GM12878 (cell line): ENCODE measurements at regions not wholly inside any gene's neighbourhood (a gene's known extent, or its start where the extent isn't known, plus 50 kb on each side); places are given as distances from the start of the nearest gene placed in this dataset.

ENCODE experiments used
- ATAC-seq: fragments of 200-7000 bp; cut with Tn5 transposase; 3 replicates; pipeline ENCODE4 v1.9.1; 2020; ENCODE audit warnings: mild to moderate bottlenecking, moderate library complexity
- BruUV-seq: library from RNA; stranded (reverse); fragments of 400-500 nt; replicated peaks from 2 replicates; lab custom pipeline; 2021; lab: Mats Ljungman, UMichigan
- CTCF ChIA-PET: fragments of 300-600 bp; sonication (Branson Sonifier 250); formaldehyde crosslinking; extraction: SDS; loops from one replicate; lab custom pipeline; 2021; ENCODE audit warnings: inconsistent platforms; lab: Yijun Ruan, JAX
- POLR2A ChIA-PET: fragments of 350-600 bp; formaldehyde crosslinking; extraction: SDS; loops from one replicate; lab custom pipeline; 2021; ENCODE audit warnings: inconsistent platforms; lab: Charles Lee
- RAD21 ChIA-PET: fragments of 300-600 bp; sonication (Branson Sonifier 250); formaldehyde crosslinking; loops from one replicate; lab custom pipeline; 2023; ENCODE audit warnings: antibody characterized with exemption; ENCODE audit not compliant: unreplicated experiment; lab: Charles Lee
- SMC1A ChIA-PET: fragments of 300-600 bp; sonication (Branson Sonifier 250); formaldehyde crosslinking; loops from one replicate; lab custom pipeline; 2023; ENCODE audit not compliant: unreplicated experiment, uncharacterized antibody; lab: Charles Lee
- DNase-seq: peaks from one replicate; pipeline ENCODE4 v3.0.0-alpha.2; 2011; ENCODE audit warnings: low read depth, low spot score
- FAIRE-seq: peaks from 3 replicates; lab custom pipeline; 2011; peaks lifted over from hg19 to GRCh38; lab: Jason Lieb, UNC
- H2AFZ ChIP-seq: 2 replicates; pipeline ENCODE4 v1.6.0; 2011; ENCODE audit warnings: low read depth, low read length, control low read depth; ENCODE audit not compliant: control insufficient read depth
- H3K27ac ChIP-seq: 2 replicates; pipeline ENCODE4 v1.5.1; 2011; ENCODE audit warnings: control low read depth; ENCODE audit not compliant: control insufficient read depth, insufficient read depth
- H3K27me3 ChIP-seq, 2 experiments: replicated peaks in 1 of 2; 2 replicates each; pipeline versions ENCODE4 v1.6.0 to v1.6.1; 2011; ENCODE audit warnings: low read length in 1 of 2; ENCODE audit not compliant: control insufficient read depth in 2 of 2, insufficient read depth in 2 of 2
- H3K36me3 ChIP-seq, 2 experiments: 2 replicates each; pipeline ENCODE4 v1.5.1; 2011; ENCODE audit warnings: low read length in 1 of 2; ENCODE audit not compliant: control insufficient read depth in 2 of 2, insufficient read depth in 2 of 2
- H3K4me1 ChIP-seq: 2 replicates; pipeline ENCODE4 v1.6.1; 2011; ENCODE audit warnings: mild to moderate bottlenecking, low read length, moderate library complexity, mixed read lengths; ENCODE audit not compliant: control insufficient read depth, insufficient read depth
- H3K4me2 ChIP-seq: 2 replicates; pipeline ENCODE4 v1.6.0; 2011; ENCODE audit warnings: control low read depth; ENCODE audit not compliant: control insufficient read depth, insufficient read depth
- H3K4me3 ChIP-seq: fragments of 200-600 bp; sonication (generic); 2 replicates; pipeline ENCODE4 v1.5.1; 2016
- H3K79me2 ChIP-seq: 2 replicates; pipeline ENCODE4 v1.6.0; 2011; ENCODE audit warnings: low read length; ENCODE audit not compliant: control insufficient read depth, insufficient read depth
- H3K9ac ChIP-seq: 2 replicates; pipeline ENCODE4 v1.8.0; 2011; ENCODE audit warnings: low read length, control low read depth, mixed read lengths; ENCODE audit not compliant: control insufficient read depth, insufficient read depth
- H3K9me3 ChIP-seq: replicated peaks from 3 replicates; pipeline ENCODE4 v1.5.1; 2011; ENCODE audit warnings: mild to moderate bottlenecking, low read length; ENCODE audit not compliant: control insufficient read depth, insufficient read depth
- H4K20me1 ChIP-seq: 2 replicates; pipeline ENCODE4 v1.6.0; 2011; ENCODE audit not compliant: control insufficient read depth, insufficient read depth
- CBX3 ChIP-seq: fragments of 200-600 bp; sonication (generic); IDR thresholded peaks from 2 replicates; pipeline ENCODE4 v1.6.1; 2016; ENCODE audit warnings: low read depth, borderline replicate concordance
- CHD4 ChIP-seq: fragments of 200-600 bp; sonication (generic); IDR thresholded peaks from 2 replicates; pipeline ENCODE4 v1.6.1; 2016; ENCODE audit warnings: mild to moderate bottlenecking
- GABPA ChIP-seq: IDR thresholded peaks from 2 replicates; pipeline ENCODE4 v1.6.1; 2014; ENCODE audit warnings: antibody characterized with exemption, low read depth, mild to moderate bottlenecking, inconsistent platforms
- JUNB ChIP-seq: IDR thresholded peaks from 2 replicates; pipeline ENCODE4 v1.6.1; 2016; ENCODE audit warnings: antibody characterized with exemption, mild to moderate bottlenecking
- KLF5 ChIP-seq: fragments of 450-650 bp; IDR thresholded peaks from 2 replicates; pipeline ENCODE4 v1.6.1; 2014; ENCODE audit warnings: mild to moderate bottlenecking; ENCODE audit not compliant: partially characterized antibody
- NFIC ChIP-seq: IDR thresholded peaks from 2 replicates; pipeline ENCODE4 v1.6.1; 2012; ENCODE audit warnings: low read depth, mild to moderate bottlenecking, inconsistent platforms, low read length, moderate library complexity
- NR2F1 ChIP-seq: fragments of 450-650 bp; conservative IDR thresholded peaks from 2 replicates; pipeline ENCODE4 v1.6.1; 2017; ENCODE audit warnings: mild to moderate bottlenecking
- PAX5 ChIP-seq: IDR thresholded peaks from 2 replicates; pipeline ENCODE4 v1.6.1; 2011; ENCODE audit warnings: low read depth, low read length, borderline replicate concordance
- PAX8 ChIP-seq: fragments of 450-650 bp; IDR thresholded peaks from 2 replicates; pipeline ENCODE4 v1.6.1; 2017; ENCODE audit warnings: mild to moderate bottlenecking, moderate library complexity
- PML ChIP-seq: IDR thresholded peaks from 2 replicates; pipeline ENCODE4 v1.6.1; 2012; ENCODE audit warnings: low read length, inconsistent platforms
- POLR2AphosphoS2 ChIP-seq: IDR thresholded peaks from 2 replicates; pipeline ENCODE4 v1.6.1; 2011; ENCODE audit warnings: low read depth, mild to moderate bottlenecking, low read length, improper control_type of control experiment, moderate library complexity
- RAD21 ChIP-seq: IDR thresholded peaks from 2 replicates; pipeline ENCODE4 v1.6.1; 2011; ENCODE audit warnings: mild to moderate bottlenecking, low read depth, low read length, moderate library complexity; ENCODE audit not compliant: insufficient read depth
- RELA ChIP-seq: fragments of 450-650 bp; IDR thresholded peaks from 2 replicates; pipeline ENCODE4 v1.8.0; 2014; ENCODE audit warnings: borderline replicate concordance; ENCODE audit not compliant: partially characterized antibody
- SIN3A ChIP-seq: IDR thresholded peaks from 2 replicates; pipeline ENCODE4 v1.6.1; 2012; ENCODE audit warnings: low read depth, low read length, improper control_type of control experiment
- SRF ChIP-seq, 2 experiments: IDR thresholded peaks; 2 replicates each; pipeline ENCODE4 v1.6.1; 2011; ENCODE audit warnings: low read depth in 2 of 2, low read length in 2 of 2, mild to moderate bottlenecking in 1 of 2, moderate library complexity in 1 of 2
- ZBTB11 ChIP-seq: fragments of 450-650 bp; formaldehyde crosslinking; IDR thresholded peaks from 2 replicates; pipeline ENCODE4 v1.5.0; 2022; ENCODE audit warnings: mild to moderate bottlenecking, missing genetic modification characterization
- ZNF592 ChIP-seq: fragments of 450-650 bp; IDR thresholded peaks from 2 replicates; pipeline ENCODE4 v1.6.1; 2017; ENCODE audit warnings: mild to moderate bottlenecking, moderate library complexity
- WGBS: methylation state at CpG from one replicate; pipeline ENCODE4 v1.1.6; 2016; ENCODE audit warnings: low lambda C conversion rate; ENCODE audit not compliant: insufficient replicate concordance, insufficient coverage; ENCODE audit errors: missing lambda C conversion rate; 5-methylcytosine and 5-hydroxymethylcytosine counted together
- in situ Hi-C: fragments of 300-500 bp; cut with MboI; formaldehyde crosslinking; loops from 9 replicates; pipeline ENCODE4 v1.14.3; 2018; ENCODE audit warnings: mixed read lengths
- intact Hi-C: fragments of 100-400 bp; cut with micrococcal nuclease; formaldehyde crosslinking; loops from one replicate; pipeline ENCODE4 v1.14.2; 2022; ENCODE audit not compliant: unreplicated experiment

GRCh38 chr2:22153931-22154613, 1030.3 kb downstream of the TDRD15 start:
- no peak for ATAC-seq

More at GRCh38 chr2:22153931-22154613, 1030.3 kb downstream of the TDRD15 start:
- CTCF ChIA-PET: no interaction called here
- TF ChIP-seq CBX3: no peak
- TF ChIP-seq PML: no peak
- no peak for TF ChIP-seq CHD4
- no peak for TF ChIP-seq PAX5
- no peak for TF ChIP-seq KLF5
- TF ChIP-seq POLR2AphosphoS2: no peak
- no peak for TF ChIP-seq JUNB
- TF ChIP-seq GABPA: no peak
- TF ChIP-seq RAD21: no peak
- no peak for TF ChIP-seq ZBTB11 (CRISPR knock-in tag)
- TF ChIP-seq NR2F1: no peak
- no peak for TF ChIP-seq SIN3A
- no peak for TF ChIP-seq ZNF592
- TF ChIP-seq NFIC: no peak
- TF ChIP-seq PAX8: no peak
- TF ChIP-seq RELA: no peak
- no peak for TF ChIP-seq SRF (IDR thresholded peaks at IDR 0.05; ENCODE audit: low read depth in 2 of 2, low read length in 2 of 2)
- TF ChIP-seq, all 136 proteins: peak for 0
- Histone ChIP-seq H3K36me3 (no peaks in the 10 kb centered on the region), H3K9me3 (no peaks in the 10 kb centered on the region), H3K4me2 (no peak overlapping the region), H3K27ac (no peak overlapping the region), H3K9ac (no peak overlapping the region), H4K20me1 (no peaks in the 10 kb centered on the region), H3K79me2 (no peaks in the 10 kb centered on the region), H3K4me1 (no peaks in the 10 kb centered on the region), H3K4me3 (no peak overlapping the region), H3K27me3 (no peaks in the 10 kb centered on the region), H2AFZ (no peak overlapping the region)
- no TSS peak for BruUV-seq
- no peak for FAIRE-seq
- no peak for DNase-seq
- ChIA-PET SMC1A (no interaction called here), RAD21 (no interaction called here), POLR2A (no interaction called here)
- WGBS: 2% methylated on average over 2 of the region's 2 CpGs
- in situ Hi-C loops: no loop called here
- intact Hi-C loops: no loop called here
